SW480 (cell line): ENCODE measurements at regions not wholly inside any gene's neighbourhood (a gene's known extent, or its start where the extent isn't known, plus 50 kb on each side); places are given as distances from the start of the nearest gene placed in this dataset.
"Not testable (repeated sequence)": the region's sequence is repeated elsewhere in the genome, so short reads cannot be mapped to it uniquely, and the experiment has no call there.

Source experiments
- DNase-seq: peaks from one replicate; pipeline ENCODE4 v3.0.0-alpha.2; 2016; ENCODE audit warnings: low spot score

- no peak for DNase-seq
Measured at GRCh38 chr14:55767286-55767685, 187.3 kb downstream of the KTN1 start.

- no peak for DNase-seq
Measured at GRCh38 chr14:55769877-55770276, 189.9 kb downstream of the KTN1 start.

GRCh38 chr14:55771242-55771981 is 191.4 kb downstream of the KTN1 start:
- DNase-seq = no peak

GRCh38 chr14:55772486-55772885 is 192.5 kb downstream of the KTN1 start:
- DNase-seq = no peak

- no peak for DNase-seq
Measured at GRCh38 chr14:55773312-55773711, 193.3 kb downstream of the KTN1 start.

GRCh38 chr14:55773984-55774545 is 194.1 kb downstream of the KTN1 start:
- DNase-seq = no peak

GRCh38 chr14:55777877-55778276 is 197.9 kb downstream of the KTN1 start:
- DNase-seq = no peak

GRCh38 chr14:55780156-55780946 is 200.3 kb downstream of the KTN1 start:
- DNase-seq = peak; percentile 10

- no peak for DNase-seq
Measured at GRCh38 chr14:55781046-55781445, 201.0 kb downstream of the KTN1 start.

- no peak for DNase-seq
Measured at GRCh38 chr14:55782166-55782565, 202.2 kb downstream of the KTN1 start.

- DNase-seq = no peak
Measured at GRCh38 chr14:55789406-55789805, 209.4 kb downstream of the KTN1 start.

- peak; percentile 20 for DNase-seq
Measured at GRCh38 chr14:55794655-55795595, 214.9 kb downstream of the KTN1 start.

- not testable (repeated sequence) for DNase-seq
Measured at GRCh38 chr14:55796513-55796912, 216.5 kb downstream of the KTN1 start.

- DNase-seq = no peak
Measured at GRCh38 chr14:55798406-55798805, 218.4 kb downstream of the KTN1 start.

- no peak for DNase-seq
Measured at GRCh38 chr14:55799508-55800095, 219.6 kb downstream of the KTN1 start.

GRCh38 chr14:55800156-55800785 is 220.3 kb downstream of the KTN1 start:
- DNase-seq = no peak

- no peak for DNase-seq
Measured at GRCh38 chr14:55801121-55801520, 221.1 kb downstream of the KTN1 start.

GRCh38 chr14:55802986-55803872 is 223.2 kb downstream of the KTN1 start:
- peak; percentile 87 for DNase-seq

- DNase-seq = peak; percentile 11
Measured at GRCh38 chr14:55803873-55804553, 224.0 kb downstream of the KTN1 start.
